Thyroid gland (tissue), 4 donors: ENCODE measurements at regions not wholly inside any gene's neighbourhood (a gene's known extent, or its start where the extent isn't known, plus 50 kb on each side); places are given as distances from the start of the nearest gene placed in this dataset.

Source experiments
- CTCF ChIP-seq, 6 experiments: fragments of 200-600 bp in 3 of 6; fragments of 450-650 bp in 3 of 6; sonication (generic) in 3 of 6; IDR thresholded peaks; one replicate each; pipeline ENCODE4 v1.5.1; 2016 to 2019; ENCODE audit warnings: antibody characterized with exemption in 6 of 6, mild to moderate bottlenecking in 2 of 6, inconsistent platforms in 1 of 6, moderate library complexity in 1 of 6
- POLR2A ChIP-seq, 2 donors: fragments of 450-650 bp; IDR thresholded peaks; one replicate each; pipeline ENCODE4 v1.6.1; 2017; ENCODE audit warnings: antibody characterized with exemption in 2 of 2, mild to moderate bottlenecking in 2 of 2, moderate library complexity in 1 of 2

GRCh38 chr21:28336314-28336713 lies 656.4 kb downstream of the LTN1 start:
- TF ChIP-seq CTCF (IDR thresholded peaks at IDR 0.05) (peak in 3 of 6 experiments; percentile 44 to 57 (median 53)), POLR2A (IDR thresholded peaks at IDR 0.05) (no peak)
